ENCODE measurements at regions not wholly inside any gene's neighbourhood (a gene's known extent, or its start where the extent isn't known, plus 50 kb on each side); places are given as distances from the start of the nearest gene placed in this dataset.

DNA sequence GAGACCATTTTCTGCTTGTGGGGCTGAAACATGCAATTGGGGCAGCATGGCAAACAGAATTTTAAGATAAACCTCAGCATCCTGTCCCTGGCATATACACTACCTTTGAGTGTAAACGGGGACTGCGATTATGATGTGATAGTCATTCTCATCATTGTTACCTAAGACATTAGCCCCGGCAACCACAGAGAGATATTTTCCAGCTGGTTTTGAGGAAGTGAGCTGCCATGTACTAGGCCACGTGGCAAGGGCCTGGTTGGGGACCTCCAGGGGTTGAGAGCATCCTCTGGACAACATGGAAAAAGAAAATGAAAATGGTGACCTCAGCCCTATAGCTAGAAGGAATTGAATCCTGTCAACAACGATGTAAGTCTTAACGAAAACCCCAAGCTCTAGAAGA, 623.6 kb upstream of the CDH18 start:
- TF ChIP-seq CTCF (conservative IDR thresholded peaks at IDR 0.05) (no peak), ZFX (IDR thresholded peaks at IDR 0.05) (no peak)
